ENCODE measurements at regions not wholly inside any gene's neighbourhood (a gene's known extent, or its start where the extent isn't known, plus 50 kb on each side); places are given as distances from the start of the nearest gene placed in this dataset.

DNA sequence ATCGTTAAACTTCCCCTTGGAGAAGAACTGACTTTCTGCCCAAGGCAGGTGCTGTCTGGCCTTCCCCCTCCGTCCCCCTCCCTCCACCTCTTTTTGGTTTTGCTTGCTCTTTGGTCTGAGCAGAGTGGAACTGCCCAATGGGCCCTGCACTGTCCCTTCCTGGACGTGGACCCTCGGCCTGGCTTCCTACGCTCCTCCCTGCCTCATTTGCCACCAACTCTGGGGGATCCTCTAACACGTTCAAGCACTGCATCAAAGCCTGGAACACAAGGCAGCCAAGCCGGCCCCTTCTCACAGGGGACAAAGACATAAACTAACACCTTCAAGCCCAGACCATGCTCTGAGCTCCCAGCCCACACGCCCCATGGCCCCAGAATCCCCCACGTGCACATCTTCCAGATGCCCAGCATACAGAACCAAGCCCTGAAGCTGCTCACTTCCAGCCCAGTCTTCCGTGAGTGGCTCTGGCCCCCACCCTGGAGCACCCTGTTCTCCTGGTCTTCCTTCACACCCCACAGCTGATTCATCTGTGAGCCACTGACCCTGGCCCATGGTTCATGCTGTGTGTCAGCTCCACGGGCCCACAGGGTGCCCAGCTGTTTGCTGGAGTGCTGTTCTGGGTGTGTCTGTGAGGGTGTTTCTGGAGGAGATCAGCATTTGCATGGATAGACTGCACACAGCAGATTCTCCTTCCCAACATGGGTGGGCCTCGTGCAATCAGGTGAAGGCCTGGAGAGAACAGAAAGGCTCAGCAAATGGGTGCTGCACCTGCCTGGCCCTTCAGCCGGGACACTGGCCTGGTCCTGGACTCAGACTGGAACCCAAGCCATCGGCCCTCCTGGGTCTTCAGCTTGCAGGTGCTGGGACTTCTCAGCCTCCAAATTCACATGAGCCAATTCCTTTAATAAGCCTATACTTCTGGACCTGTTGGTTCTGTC lies 247.1 kb upstream of the SALL3 start:
- no peak for TF ChIP-seq CTCF (IDR thresholded peaks at IDR 0.05; ENCODE audit: low read depth, low read length)
- no peak overlapping the region for H3K4me3 ChIP-seq (ENCODE audit: low read depth, low read length)

- no peak overlapping the region for H3K4me3 ChIP-seq (ENCODE audit: low read depth, low read length)
- no peak for TF ChIP-seq CTCF (IDR thresholded peaks at IDR 0.05; ENCODE audit: low read depth, low read length)
Measured at GRCh38 chr18:78733762-78734613, 245.6 kb upstream of the SALL3 start.

DNA sequence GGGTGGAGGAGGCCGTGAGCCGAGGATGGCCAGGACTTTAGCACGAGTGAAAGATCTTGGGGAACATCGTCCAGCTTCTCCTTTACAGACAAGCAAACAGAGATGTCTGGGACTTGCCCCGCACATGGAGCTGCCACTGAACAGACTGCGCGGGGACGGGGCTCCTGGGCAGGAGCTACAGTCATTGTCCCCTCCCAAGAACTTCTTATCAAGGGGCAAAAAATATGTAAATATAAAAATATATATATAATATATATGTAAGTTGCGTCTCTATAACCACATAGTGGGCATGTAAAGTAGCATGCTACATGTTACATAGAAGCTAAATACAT lies 245.0 kb upstream of the SALL3 start:
- no peak for TF ChIP-seq CTCF (IDR thresholded peaks at IDR 0.05; ENCODE audit: low read depth, low read length)

GRCh38 chr18:78735131-78736014 lies 244.2 kb upstream of the SALL3 start:
- no peak for TF ChIP-seq CTCF (IDR thresholded peaks at IDR 0.05; ENCODE audit: low read depth, low read length)
- H3K4me3 ChIP-seq (ENCODE audit: low read depth, low read length) = no peak overlapping the region

More for the DNA sequence above, 245.0 kb upstream of the SALL3 start:
- H3K4me3 ChIP-seq (ENCODE audit: low read depth, low read length) = no peak overlapping the region

DNA sequence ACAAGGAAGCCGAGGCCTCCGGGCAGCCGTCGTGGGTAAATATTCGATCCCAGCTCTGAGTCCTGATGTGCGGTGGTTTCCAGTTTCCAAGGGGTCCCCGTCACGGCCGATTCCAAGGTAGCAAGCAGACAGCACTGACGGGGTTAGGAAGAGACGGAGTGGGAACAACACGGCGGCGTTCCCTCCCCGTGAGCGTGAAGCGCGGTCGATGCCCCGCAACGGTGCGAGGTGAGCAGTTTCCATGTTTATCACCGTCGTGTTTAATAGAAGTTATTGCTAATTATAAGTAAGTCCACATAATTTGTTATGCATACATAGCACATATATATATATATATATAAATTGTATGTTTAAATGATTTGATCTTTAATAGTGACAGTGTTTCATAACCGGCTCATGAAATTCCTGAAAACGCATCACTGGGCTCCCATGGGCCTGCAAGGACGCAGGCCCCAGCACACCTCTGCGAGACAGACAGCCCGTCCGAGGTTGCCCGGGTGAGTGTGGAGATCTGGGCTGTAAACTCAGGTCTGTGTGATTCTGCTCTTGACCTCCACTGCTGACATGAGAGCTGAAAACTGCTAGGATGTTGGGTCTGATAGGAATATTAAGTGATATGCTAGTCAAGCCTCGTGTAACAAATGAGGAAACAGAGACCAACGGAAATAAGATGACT lies 243.5 kb upstream of the SALL3 start:
- TF ChIP-seq CTCF (IDR thresholded peaks at IDR 0.05; ENCODE audit: low read depth, low read length) = no peak
- no peak overlapping the region for H3K4me3 ChIP-seq (ENCODE audit: low read depth, low read length)

DNA sequence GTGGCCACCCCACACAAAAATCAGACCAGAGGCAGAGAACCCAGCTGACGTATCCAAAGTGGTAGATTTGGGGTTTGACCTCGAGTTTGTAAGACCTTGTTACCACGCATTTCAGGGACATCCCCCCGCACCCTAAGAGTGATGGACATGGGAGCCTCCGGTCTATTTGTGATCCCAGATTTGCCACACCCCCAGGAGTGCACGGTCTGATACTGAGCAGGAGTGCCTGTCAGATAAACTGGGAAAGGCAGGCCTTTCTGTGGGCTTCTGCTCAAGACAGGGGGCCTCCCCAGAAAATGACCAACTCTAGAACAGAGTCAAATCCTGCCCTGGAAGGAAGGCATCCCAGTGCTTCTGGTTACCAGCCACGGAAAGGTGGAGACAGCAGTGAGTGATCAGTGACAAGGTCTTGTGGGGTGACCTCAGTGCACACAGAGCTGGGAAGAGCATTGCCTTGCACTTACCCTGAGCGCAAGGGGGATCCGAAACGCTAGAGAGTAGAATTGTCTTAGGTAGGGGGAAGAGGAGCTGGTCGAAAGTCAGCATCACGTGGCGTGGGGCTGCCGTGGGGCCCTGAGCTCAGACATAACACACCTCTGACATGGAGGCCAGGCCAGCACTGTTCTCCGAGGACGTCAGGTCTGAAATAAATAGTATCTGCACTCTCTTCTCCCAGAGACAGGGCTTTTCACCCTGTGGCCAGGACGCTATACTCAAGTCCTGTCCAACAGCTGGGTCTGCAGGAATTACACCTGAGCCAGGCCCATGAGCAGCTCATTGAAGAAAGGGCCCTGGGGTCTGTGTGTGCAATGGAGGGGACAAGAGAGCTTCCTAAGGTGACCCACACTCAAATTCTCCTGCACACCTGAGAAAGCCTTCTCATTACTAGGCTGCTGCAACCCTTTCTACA lies 242.4 kb upstream of the SALL3 start:
- TF ChIP-seq CTCF (IDR thresholded peaks at IDR 0.05; ENCODE audit: low read depth, low read length) = no peak
- no peak overlapping the region for H3K4me3 ChIP-seq (ENCODE audit: low read depth, low read length)
